Upper lobe of left lung (tissue), 6 donors: ENCODE measurements at regions not wholly inside any gene's neighbourhood (a gene's known extent, or its start where the extent isn't known, plus 50 kb on each side); places are given as distances from the start of the nearest gene placed in this dataset.

ENCODE experiments used
- ATAC-seq, 2 donors: fragments of 200-7000 bp; cut with Tn5 transposase; one replicate each; pipeline ENCODE4 v1.9.1; 2022; ENCODE audit warnings: mild to moderate bottlenecking in 2 of 2, moderate library complexity in 2 of 2; ENCODE audit not compliant: low FRiP score in 2 of 2
- DNase-seq, 2 donors: peaks; one replicate each; pipeline ENCODE4 v3.0.0-alpha.2; 2019 to 2020
- H3K27ac ChIP-seq, 4 donors: fragments of 200-600 bp; sonication (generic); one replicate each; pipeline ENCODE4 v1.5.1; 2016 to 2019
- H3K27me3 ChIP-seq, 4 donors: fragments of 200-600 bp; sonication (generic); one replicate each; pipeline ENCODE4 v1.5.1; 2017 to 2019
- H3K36me3 ChIP-seq, 4 donors: fragments of 200-600 bp; sonication (generic); one replicate each; pipeline ENCODE4 v1.5.1; 2016 to 2019
- H3K4me1 ChIP-seq, 4 donors: fragments of 200-600 bp; sonication (generic); one replicate each; pipeline ENCODE4 v1.5.1; 2018 to 2019
- H3K4me3 ChIP-seq, 4 donors: fragments of 200-600 bp; sonication (generic); one replicate each; pipeline ENCODE4 v1.5.1; 2017 to 2019; ENCODE audit warnings: mild to moderate bottlenecking in 2 of 4, moderate library complexity in 1 of 4
- H3K9me3 ChIP-seq, 4 donors: fragments of 200-600 bp; sonication (generic); one replicate each; pipeline ENCODE4 v1.5.1; 2018 to 2019
- CTCF ChIP-seq, 6 experiments: fragments of 450-650 bp in 4 of 6; fragments of 200-600 bp in 2 of 6; sonication (generic) in 2 of 6; IDR thresholded peaks; one replicate each; pipeline ENCODE4 v1.5.1; 2016 to 2019; ENCODE audit warnings: antibody characterized with exemption in 6 of 6
- EP300 ChIP-seq, 4 donors: sonication (generic); formaldehyde crosslinking; IDR thresholded peaks; one replicate each; pipeline ENCODE4 v1.5.1; 2017; ENCODE audit warnings: antibody characterized with exemption in 4 of 4, control low read depth in 2 of 4
- POLR2A ChIP-seq, 4 donors: fragments of 450-650 bp; IDR thresholded peaks; one replicate each; pipeline ENCODE4 v1.5.1; 2016 to 2017; ENCODE audit warnings: antibody characterized with exemption in 4 of 4, mild to moderate bottlenecking in 2 of 4
- POLR2AphosphoS5 ChIP-seq, 2 donors: sonication (generic); formaldehyde crosslinking; IDR thresholded peaks; one replicate each; pipeline ENCODE4 v1.5.1; 2017; ENCODE audit warnings: antibody characterized with exemption in 2 of 2
- WGBS, 2 donors: methylation state at CpG; one replicate each; pipeline ENCODE4 v1.1.5; 2017 to 2018; 5-methylcytosine and 5-hydroxymethylcytosine counted together
- donor health status: DM: no; HTN: no; CAD: no; lungs with moderate emphysema.
- donor health status: DM: no; HTN: yes; CAD: no; lungs with severe emphysema.

DNA sequence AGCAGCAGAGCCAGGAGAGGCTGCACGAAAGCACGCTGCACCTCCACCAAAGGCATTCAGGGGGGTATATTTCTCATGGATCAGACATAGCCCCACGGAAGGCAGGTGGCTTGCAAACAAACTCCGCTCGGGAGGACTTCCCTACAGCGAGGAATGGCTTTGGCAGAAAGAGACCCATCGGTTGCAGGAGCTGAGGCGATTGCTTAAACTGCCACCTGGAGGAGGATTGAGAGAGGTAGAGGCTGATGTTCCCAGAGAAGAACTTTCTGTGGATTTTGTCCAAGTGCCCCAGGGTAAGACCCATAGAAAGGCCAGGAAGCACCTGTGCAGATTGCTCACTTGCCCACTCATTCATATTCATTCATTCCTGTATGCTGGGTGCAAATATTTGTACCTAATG is 89.1 kb downstream of the NEUROD6 start:
- no peak for ATAC-seq
- no peak for TF ChIP-seq CTCF (IDR thresholded peaks at IDR 0.05)
- TF ChIP-seq POLR2A (IDR thresholded peaks at IDR 0.05), result no peak
- no peak for TF ChIP-seq EP300 (IDR thresholded peaks at IDR 0.05)
- TF ChIP-seq POLR2AphosphoS5 (IDR thresholded peaks at IDR 0.05), result no peak
- Histone ChIP-seq H3K36me3 (no peaks in the 10 kb centered on the region), H3K9me3 (no peaks in the 10 kb centered on the region), H3K4me3 (no peak overlapping the region), H3K4me1 (no peaks in the 10 kb centered on the region), H3K27me3 (no peaks in the 10 kb centered on the region), H3K27ac (no peak overlapping the region)
- WGBS, 2 donors, result 68 to 85% methylated on average over 8 of the region's 8 CpGs
- no peak for DNase-seq

DNA sequence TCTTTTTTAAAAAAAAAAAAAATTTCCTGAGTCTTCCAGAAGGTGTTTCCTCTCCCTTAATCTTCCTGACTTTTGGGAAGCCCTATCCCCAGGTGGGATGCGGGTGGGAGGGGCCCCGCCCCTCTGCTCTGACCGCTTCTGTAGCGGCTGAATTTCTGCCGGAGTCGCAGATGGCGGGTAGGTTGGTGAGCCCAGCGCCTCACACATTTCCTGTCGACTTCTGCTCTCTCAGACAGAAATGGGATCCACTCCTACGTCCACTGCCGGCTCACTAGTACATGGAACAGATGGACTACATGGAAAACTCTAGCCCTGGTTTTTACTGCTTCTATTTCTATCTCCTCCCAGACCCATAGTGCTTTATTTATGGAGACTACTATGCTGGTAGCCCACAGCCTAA is 90.9 kb downstream of the NEUROD6 start:
- H3K27me3 ChIP-seq, result no peaks in the 10 kb centered on the region
- 47 to 57% methylated on average over 10 to 11 of the region's 11 CpGs for WGBS, 2 donors
- no peak for TF ChIP-seq CTCF (IDR thresholded peaks at IDR 0.05)
- TF ChIP-seq POLR2AphosphoS5 (IDR thresholded peaks at IDR 0.05), result no peak
- TF ChIP-seq EP300 (IDR thresholded peaks at IDR 0.05), result no peak
- TF ChIP-seq POLR2A (IDR thresholded peaks at IDR 0.05), result no peak

GRCh38 chr7:31236868-31237267 is 103.7 kb downstream of the NEUROD6 start:
- DNase-seq, result no peak
- H3K9me3 ChIP-seq, result no peaks in the 10 kb centered on the region
- no peaks in the 10 kb centered on the region for H3K4me1 ChIP-seq
- TF ChIP-seq EP300 (IDR thresholded peaks at IDR 0.05) (no peak), POLR2AphosphoS5 (IDR thresholded peaks at IDR 0.05) (no peak), POLR2A (IDR thresholded peaks at IDR 0.05) (no peak), CTCF (IDR thresholded peaks at IDR 0.05) (no peak)
- no peaks in the 10 kb centered on the region for H3K27me3 ChIP-seq
- 91 to 95% methylated on average over 6 of the region's 6 CpGs for WGBS, 2 donors
- H3K27ac ChIP-seq, result no peak overlapping the region
- no peaks in the 10 kb centered on the region for H3K36me3 ChIP-seq
- H3K4me3 ChIP-seq, result no peak overlapping the region
- ATAC-seq, result no peak

More for the DNA sequence above, 90.9 kb downstream of the NEUROD6 start:
- Histone ChIP-seq H3K4me1 (no peaks in the 10 kb centered on the region), H3K27ac (no peak overlapping the region), H3K9me3 (no peaks in the 10 kb centered on the region), H3K36me3 (no peaks in the 10 kb centered on the region), H3K4me3 (no peak overlapping the region)
- DNase-seq (peak in 1 of 2 donors; percentile 32), ATAC-seq (no peak)

- no peak for ATAC-seq
- no peak for TF ChIP-seq POLR2AphosphoS5 (IDR thresholded peaks at IDR 0.05)
- TF ChIP-seq EP300 (IDR thresholded peaks at IDR 0.05), result no peak
- no peak for TF ChIP-seq POLR2A (IDR thresholded peaks at IDR 0.05)
- no peak for TF ChIP-seq CTCF (IDR thresholded peaks at IDR 0.05)
- Histone ChIP-seq H3K4me3 (no peak overlapping the region), H3K4me1 (no peaks in the 10 kb centered on the region), H3K9me3 (no peaks in the 10 kb centered on the region), H3K36me3 (no peaks in the 10 kb centered on the region), H3K27me3 (no peaks in the 10 kb centered on the region), H3K27ac (no peak overlapping the region)
- no peak for DNase-seq
- 79 to 85% methylated on average over 9 of the region's 9 CpGs for WGBS, 2 donors
These were observed 105.5 kb downstream of the NEUROD6 start for GRCh38 chr7:31234836-31235605.

DNA sequence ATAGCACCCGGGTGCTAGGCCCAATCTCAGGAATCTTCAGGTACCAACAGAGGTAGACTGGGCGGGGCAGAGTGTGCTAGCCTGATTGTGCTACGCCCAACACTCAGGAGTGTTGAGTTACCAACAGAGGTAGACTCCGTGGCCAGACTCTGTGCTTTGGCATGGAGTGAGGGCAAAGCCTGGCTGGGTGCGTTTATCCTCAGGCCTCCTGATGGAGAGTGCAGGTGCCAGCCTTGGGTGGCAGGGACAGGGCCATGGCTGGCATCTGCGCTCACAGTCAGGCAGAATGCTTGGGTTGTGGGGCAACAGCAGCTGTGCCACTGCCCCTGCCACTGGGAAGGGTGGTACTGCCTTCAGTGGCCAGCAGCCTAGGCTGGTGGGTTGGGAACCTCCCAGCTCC is 111.6 kb downstream of the NEUROD6 start:
- Histone ChIP-seq H3K9me3 (peaks cover 0 to 18% (median 8%) of the 10 kb centered on the region in 4 donors), H3K4me1 (no peaks in the 10 kb centered on the region), H3K36me3 (no peaks in the 10 kb centered on the region), H3K4me3 (no peak overlapping the region), H3K27me3 (no peaks in the 10 kb centered on the region), H3K27ac (no peak overlapping the region)
- peak in 1 of 2 donors; percentile 19 for ATAC-seq
- DNase-seq, result peak in 1 of 2 donors; percentile 24
- no peak for TF ChIP-seq POLR2A (IDR thresholded peaks at IDR 0.05)
- TF ChIP-seq CTCF (IDR thresholded peaks at IDR 0.05), result no peak
- no peak for TF ChIP-seq POLR2AphosphoS5 (IDR thresholded peaks at IDR 0.05)
- no peak for TF ChIP-seq EP300 (IDR thresholded peaks at IDR 0.05)
- WGBS, 2 donors, result 80% methylated on average over 5 to 6 of the region's 6 CpGs
